H9 (cell line): ENCODE measurements at regions not wholly inside any gene's neighbourhood (a gene's known extent, or its start where the extent isn't known, plus 50 kb on each side); places are given as distances from the start of the nearest gene placed in this dataset.

Experiments used
- DNase-seq: peaks from one replicate; pipeline ENCODE4 v3.0.0-alpha.2; 2017
- H2AFZ ChIP-seq: one replicate; pipeline ENCODE4 v1.6.1; 2013; ENCODE audit warnings: mild to moderate bottlenecking, low read length, control low read depth, moderate library complexity
- H2AK5ac ChIP-seq: 2 replicates; pipeline ENCODE4 v1.6.1; 2013; ENCODE audit warnings: low read length, control low read depth, mixed read lengths; ENCODE audit not compliant: insufficient read length
- H2BK120ac ChIP-seq: one replicate; pipeline ENCODE4 v1.6.1; 2013; ENCODE audit warnings: low read depth, mild to moderate bottlenecking, low read length, control low read depth, inconsistent platforms; ENCODE audit not compliant: poor library complexity, severe bottlenecking
- H2BK12ac ChIP-seq: 2 replicates; pipeline ENCODE4 v1.6.1; 2013; ENCODE audit warnings: low read length, control low read depth, mixed read lengths, low read depth; ENCODE audit not compliant: insufficient read length
- H2BK15ac ChIP-seq: 2 replicates; pipeline ENCODE4 v1.6.1; 2013; ENCODE audit warnings: low read depth, low read length, control low read depth
- H2BK20ac ChIP-seq: one replicate; pipeline ENCODE4 v1.6.1; 2013; ENCODE audit warnings: low read depth, mild to moderate bottlenecking, low read length, control low read depth, inconsistent platforms; ENCODE audit not compliant: poor library complexity, severe bottlenecking
- H2BK5ac ChIP-seq: 2 replicates; pipeline ENCODE4 v1.6.1; 2013; ENCODE audit warnings: low read length, control low read depth, mixed read lengths; ENCODE audit not compliant: insufficient read length
- H3K14ac ChIP-seq: 2 replicates; pipeline ENCODE4 v1.6.1; 2013; ENCODE audit warnings: low read length, control low read depth; ENCODE audit not compliant: insufficient read depth
- H3K18ac ChIP-seq: 2 replicates; pipeline ENCODE4 v1.6.1; 2013; ENCODE audit warnings: low read depth, mild to moderate bottlenecking, mixed read lengths, low read length, control low read depth; ENCODE audit not compliant: insufficient read length
- H3K23ac ChIP-seq: 2 replicates; pipeline ENCODE4 v1.6.1; 2013; ENCODE audit warnings: low read length, control low read depth, mixed read lengths, low read depth; ENCODE audit not compliant: insufficient read length
- H3K23me2 ChIP-seq: 2 replicates; pipeline ENCODE4 v1.6.1; 2013; ENCODE audit warnings: low read depth, mild to moderate bottlenecking, mixed read lengths, low read length, control low read depth; ENCODE audit not compliant: insufficient read length, poor library complexity, severe bottlenecking
- H3K27ac ChIP-seq: 2 replicates; pipeline ENCODE4 v1.5.1; 2013; ENCODE audit warnings: low read length, control low read depth, mixed read lengths, low read depth; ENCODE audit not compliant: insufficient read length
- H3K27me3 ChIP-seq: 2 replicates; pipeline ENCODE4 v1.6.1; 2013; ENCODE audit warnings: low read length, control low read depth, inconsistent platforms; ENCODE audit not compliant: insufficient read depth
- H3K4ac ChIP-seq: 2 replicates; pipeline ENCODE4 v1.6.1; 2013; ENCODE audit warnings: low read depth, mild to moderate bottlenecking, control low read depth, inconsistent platforms, low read length, moderate library complexity
- H3K4me1 ChIP-seq: 2 replicates; pipeline ENCODE4 v1.6.1; 2013; ENCODE audit warnings: low read length, control low read depth, inconsistent platforms; ENCODE audit not compliant: insufficient read depth
- H3K4me2 ChIP-seq: 2 replicates; pipeline ENCODE4 v1.6.1; 2013; ENCODE audit warnings: low read length, control low read depth, mixed read lengths; ENCODE audit not compliant: insufficient read length, insufficient read depth
- H3K56ac ChIP-seq: 2 replicates; pipeline ENCODE4 v1.6.1; 2013; ENCODE audit warnings: low read depth, mild to moderate bottlenecking, mixed read lengths, low read length, control low read depth; ENCODE audit not compliant: insufficient read length
- H3K79me1 ChIP-seq: 2 replicates; pipeline ENCODE4 v1.6.1; 2013; ENCODE audit warnings: low read depth, mild to moderate bottlenecking, moderate library complexity, low read length, control low read depth, inconsistent platforms; ENCODE audit not compliant: insufficient read depth, poor library complexity, severe bottlenecking
- H3K79me2 ChIP-seq: 2 replicates; pipeline ENCODE4 v1.6.1; 2013; ENCODE audit warnings: low read length, control low read depth, inconsistent platforms; ENCODE audit not compliant: insufficient read depth
- H3K9ac ChIP-seq: 2 replicates; pipeline ENCODE4 v1.6.1; 2013; ENCODE audit warnings: low read length, control low read depth, mixed read lengths; ENCODE audit not compliant: insufficient read length; ENCODE audit errors: extremely low read depth
- H3K9me3 ChIP-seq: one replicate; pipeline ENCODE4 v1.6.1; 2013; ENCODE audit warnings: low read depth, low read length, inconsistent platforms; ENCODE audit not compliant: control insufficient read depth
- H3T11ph ChIP-seq: one replicate; pipeline ENCODE4 v1.6.1; 2013; ENCODE audit warnings: mild to moderate bottlenecking, low read length, control low read depth, inconsistent platforms
- H4K20me1 ChIP-seq: one replicate; pipeline ENCODE4 v1.6.1; 2013; ENCODE audit not compliant: control insufficient read depth, insufficient read length, insufficient read depth
- H4K5ac ChIP-seq: 2 replicates; pipeline ENCODE4 v1.6.1; 2013; ENCODE audit warnings: low read depth, mild to moderate bottlenecking, mixed read lengths, low read length, control low read depth; ENCODE audit not compliant: insufficient read length
- H4K8ac ChIP-seq: replicated peaks from 2 replicates; pipeline ENCODE4 v1.6.1; 2013; ENCODE audit warnings: low read length, control low read depth, mixed read lengths, low read depth; ENCODE audit not compliant: insufficient read length
- H4K91ac ChIP-seq: 2 replicates; pipeline ENCODE4 v1.6.1; 2013; ENCODE audit warnings: low read depth, mild to moderate bottlenecking, moderate library complexity, mixed read lengths, low read length, control low read depth; ENCODE audit not compliant: insufficient read length
- H3K27ac Mint-ChIP-seq, 3 experiments: 2 replicates in 2 of 3; 3 replicates in 1 of 3; pipeline ENCODE4 v1.8.0; 2020 to 2021; ENCODE audit warnings: mixed read lengths in 3 of 3, mild to moderate bottlenecking in 1 of 3, moderate library complexity in 1 of 3
- H3K27me3 Mint-ChIP-seq: 2 replicates; pipeline ENCODE4 v1.8.0; 2021; ENCODE audit warnings: low read depth, mild to moderate bottlenecking, moderate library complexity, mixed read lengths
- H3K36me3 Mint-ChIP-seq, 3 experiments: 2 replicates in 2 of 3; 3 replicates in 1 of 3; pipeline ENCODE4 v1.8.0; 2020 to 2021; ENCODE audit warnings: low read depth in 3 of 3, mixed read lengths in 3 of 3; ENCODE audit not compliant: insufficient read depth in 1 of 3
- H3K4me1 Mint-ChIP-seq, 2 experiments: 2 replicates each; pipeline ENCODE4 v1.8.0; 2020; ENCODE audit warnings: mixed read lengths in 2 of 2
- H3K4me3 Mint-ChIP-seq, 2 experiments: 2 replicates in 1 of 2; 3 replicates in 1 of 2; pipeline ENCODE4 v1.8.0; 2020 to 2021; ENCODE audit warnings: mild to moderate bottlenecking in 2 of 2, mixed read lengths in 2 of 2, moderate library complexity in 1 of 2
- H3K9me3 Mint-ChIP-seq, 2 experiments: 2 replicates in 1 of 2; 3 replicates in 1 of 2; pipeline ENCODE4 v1.8.0; 2020; ENCODE audit warnings: mild to moderate bottlenecking in 2 of 2, mixed read lengths in 2 of 2, moderate library complexity in 1 of 2
- whole genome bisulfite sequencing: extraction: QIAGEN DNeasy Blood & Tissue Kit; methylation state at CpG from one replicate; pipeline ENCODE4 v1.1.7; 2013; ENCODE audit warnings: missing lambda C conversion rate, low lambda C conversion rate, mixed read lengths; ENCODE audit not compliant: insufficient read length; ENCODE audit errors: extremely low coverage; 5-methylcytosine and 5-hydroxymethylcytosine counted together
- TF ChIP-seq, protein P1 (sequence below): fragments of 200-600 bp; sonication (generic); conservative IDR thresholded peaks from 3 replicates; pipeline ENCODE4 v1.8.0; 2021; ENCODE audit warnings: antibody characterized with exemption, mild to moderate bottlenecking

DNA sequence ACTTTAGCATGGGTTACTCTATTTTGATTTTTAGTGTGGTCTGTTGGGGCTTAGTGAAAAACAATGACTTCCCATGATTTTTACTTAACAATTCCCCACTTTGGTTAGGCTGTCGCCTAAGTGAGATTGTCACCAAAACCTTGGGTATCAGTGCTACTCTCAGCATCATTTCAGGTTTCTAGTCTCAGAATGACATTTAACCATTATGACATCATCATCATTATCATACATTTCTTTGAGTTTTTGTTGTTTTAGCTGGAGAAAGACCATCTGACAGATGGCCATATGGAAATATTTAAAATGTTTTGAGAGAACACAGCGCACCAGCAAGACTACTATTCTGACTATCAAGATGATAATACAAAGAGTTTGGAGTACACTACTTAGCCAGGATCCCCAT, 551.0 kb upstream of the PTPRD start:
- Mint-ChIP-seq H3K9me3 (peaks cover 22% of the 10 kb centered on the region in 2 experiments; a peak in 4 of 5 replicates), H3K27me3 (no peaks in the 10 kb centered on the region; the same call in 1 of the 2 replicates), H3K36me3 (peaks cover 0 to 2% (median 0%) of the 10 kb centered on the region in 3 experiments; a peak in 1 of 7 replicates), H3K4me1 (no peaks in the 10 kb centered on the region), H3K27ac (no peak overlapping the region), H3K4me3 (no peak overlapping the region)
- Histone ChIP-seq H3K9me3 (no peaks in the 10 kb centered on the region), H3K27ac (no peak overlapping the region), H2BK15ac (no peak overlapping the region), H2AK5ac (no peak overlapping the region), H3K4ac (no peak overlapping the region), H3K4me2 (no peak overlapping the region), H3T11ph (no peak overlapping the region), H4K8ac (no peak overlapping the region), H2BK5ac (no peak overlapping the region), H3K79me1 (no peaks in the 10 kb centered on the region), H3K23me2 (no peaks in the 10 kb centered on the region), H3K79me2 (no peaks in the 10 kb centered on the region), H2BK20ac (no peak overlapping the region), H4K91ac (no peak overlapping the region), H3K4me1 (no peaks in the 10 kb centered on the region), H3K9ac (no peak overlapping the region), H3K27me3 (no peaks in the 10 kb centered on the region), H3K18ac (no peak overlapping the region), H3K56ac (no peak overlapping the region), H2BK12ac (no peak overlapping the region), H2AFZ (no peak overlapping the region), H4K20me1 (no peaks in the 10 kb centered on the region), H4K5ac (no peak overlapping the region), H3K14ac (no peak overlapping the region), H2BK120ac (no peak overlapping the region), H3K23ac (no peak overlapping the region)
- no peak for DNase-seq
- TF ChIP-seq, protein P1, sequence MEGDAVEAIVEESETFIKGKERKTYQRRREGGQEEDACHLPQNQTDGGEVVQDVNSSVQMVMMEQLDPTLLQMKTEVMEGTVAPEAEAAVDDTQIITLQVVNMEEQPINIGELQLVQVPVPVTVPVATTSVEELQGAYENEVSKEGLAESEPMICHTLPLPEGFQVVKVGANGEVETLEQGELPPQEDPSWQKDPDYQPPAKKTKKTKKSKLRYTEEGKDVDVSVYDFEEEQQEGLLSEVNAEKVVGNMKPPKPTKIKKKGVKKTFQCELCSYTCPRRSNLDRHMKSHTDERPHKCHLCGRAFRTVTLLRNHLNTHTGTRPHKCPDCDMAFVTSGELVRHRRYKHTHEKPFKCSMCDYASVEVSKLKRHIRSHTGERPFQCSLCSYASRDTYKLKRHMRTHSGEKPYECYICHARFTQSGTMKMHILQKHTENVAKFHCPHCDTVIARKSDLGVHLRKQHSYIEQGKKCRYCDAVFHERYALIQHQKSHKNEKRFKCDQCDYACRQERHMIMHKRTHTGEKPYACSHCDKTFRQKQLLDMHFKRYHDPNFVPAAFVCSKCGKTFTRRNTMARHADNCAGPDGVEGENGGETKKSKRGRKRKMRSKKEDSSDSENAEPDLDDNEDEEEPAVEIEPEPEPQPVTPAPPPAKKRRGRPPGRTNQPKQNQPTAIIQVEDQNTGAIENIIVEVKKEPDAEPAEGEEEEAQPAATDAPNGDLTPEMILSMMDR = no peak
- WGBS = no CpG with 5 or more reads among the region's 2 CpGs
